Ascending aorta (tissue), 2 donors: ENCODE measurements at regions not wholly inside any gene's neighbourhood (a gene's known extent, or its start where the extent isn't known, plus 50 kb on each side); places are given as distances from the start of the nearest gene placed in this dataset.

Experiments
- DNase-seq, 2 donors: peaks; one replicate each; pipeline ENCODE4 v3.0.0-alpha.2; 2019; ENCODE audit warnings: low spot score in 2 of 2
- H3K27ac ChIP-seq, 2 donors: fragments of 200-600 bp; sonication (generic); one replicate each; pipeline ENCODE4 v1.5.1; 2016 to 2017; ENCODE audit warnings: mild to moderate bottlenecking in 1 of 2
- H3K27me3 ChIP-seq: fragments of 200-600 bp; sonication (generic); one replicate; pipeline ENCODE4 v1.5.1; 2017
- H3K36me3 ChIP-seq, 2 donors: fragments of 200-600 bp; sonication (generic); one replicate each; pipeline ENCODE4 v1.5.1; 2016
- H3K4me1 ChIP-seq, 2 donors: fragments of 200-600 bp; sonication (generic); one replicate each; pipeline ENCODE4 v1.5.1; 2016 to 2017; ENCODE audit warnings: mild to moderate bottlenecking in 1 of 2
- H3K4me3 ChIP-seq, 2 donors: fragments of 200-600 bp; sonication (generic); one replicate each; pipeline ENCODE4 v1.5.1; 2016 to 2017; ENCODE audit warnings: mild to moderate bottlenecking in 1 of 2
- H3K9me3 ChIP-seq, 2 donors: fragments of 200-600 bp; sonication (generic); one replicate each; pipeline ENCODE4 v1.5.1; 2016
- CTCF ChIP-seq, 3 experiments: fragments of 200-600 bp in 2 of 3; fragments of 450-650 bp in 1 of 3; sonication (generic) in 2 of 3; IDR thresholded peaks; one replicate each; pipeline ENCODE4 v1.5.1; 2016 to 2019; ENCODE audit warnings: antibody characterized with exemption in 3 of 3, mild to moderate bottlenecking in 1 of 3, moderate library complexity in 1 of 3
- intact Hi-C: fragments of 100-400 bp; cut with DNase I; formaldehyde crosslinking; loops from one replicate; pipeline ENCODE4 v1.15.1; 2023

GRCh38 chr5:13325765-13326164, 618.7 kb downstream of the DNAH5 start:
- H3K27me3 ChIP-seq: no peaks in the 10 kb centered on the region
- DNase-seq: no peak
- no peaks in the 10 kb centered on the region for H3K4me1 ChIP-seq
- no peak overlapping the region for H3K4me3 ChIP-seq
- TF ChIP-seq CTCF (IDR thresholded peaks at IDR 0.05): no peak
- no peak overlapping the region for H3K27ac ChIP-seq
- H3K9me3 ChIP-seq: no peaks in the 10 kb centered on the region
- no peaks in the 10 kb centered on the region for H3K36me3 ChIP-seq
- intact Hi-C loops: no loop called here

GRCh38 chr5:13322769-13323168, 621.7 kb downstream of the DNAH5 start:
- TF ChIP-seq CTCF (IDR thresholded peaks at IDR 0.05): no peak
- Histone ChIP-seq H3K4me3 (no peak overlapping the region), H3K27me3 (no peaks in the 10 kb centered on the region), H3K4me1 (no peaks in the 10 kb centered on the region), H3K9me3 (no peaks in the 10 kb centered on the region), H3K27ac (no peak overlapping the region), H3K36me3 (no peaks in the 10 kb centered on the region)
- no peak for DNase-seq
- intact Hi-C loops: no loop called here

GRCh38 chr5:13317654-13318053, 626.8 kb downstream of the DNAH5 start:
- H3K9me3 ChIP-seq: no peaks in the 10 kb centered on the region
- intact Hi-C loops: no loop called here
- DNase-seq: no peak
- no peaks in the 10 kb centered on the region for H3K36me3 ChIP-seq
- no peak for TF ChIP-seq CTCF (IDR thresholded peaks at IDR 0.05)
- H3K27me3 ChIP-seq: no peaks in the 10 kb centered on the region
- H3K27ac ChIP-seq: no peak overlapping the region
- no peaks in the 10 kb centered on the region for H3K4me1 ChIP-seq
- no peak overlapping the region for H3K4me3 ChIP-seq

GRCh38 chr5:13316176-13316575, 628.3 kb downstream of the DNAH5 start:
- H3K4me3 ChIP-seq: no peak overlapping the region
- H3K4me1 ChIP-seq: no peaks in the 10 kb centered on the region
- no peaks in the 10 kb centered on the region for H3K36me3 ChIP-seq
- H3K27ac ChIP-seq: no peak overlapping the region
- no peaks in the 10 kb centered on the region for H3K9me3 ChIP-seq
- H3K27me3 ChIP-seq: no peaks in the 10 kb centered on the region
- TF ChIP-seq CTCF (IDR thresholded peaks at IDR 0.05): no peak
- intact Hi-C loops: no loop called here
- DNase-seq: no peak

- intact Hi-C loops: no loop called here
- no peaks in the 10 kb centered on the region for H3K27me3 ChIP-seq
- no peaks in the 10 kb centered on the region for H3K36me3 ChIP-seq
- DNase-seq: no peak
- no peak overlapping the region for H3K4me3 ChIP-seq
- TF ChIP-seq CTCF (IDR thresholded peaks at IDR 0.05): no peak
- H3K4me1 ChIP-seq: no peaks in the 10 kb centered on the region
- no peak overlapping the region for H3K27ac ChIP-seq
- no peaks in the 10 kb centered on the region for H3K9me3 ChIP-seq
These were observed 637.0 kb downstream of the DNAH5 start for GRCh38 chr5:13307480-13307879.

- Histone ChIP-seq H3K4me1 (no peaks in the 10 kb centered on the region), H3K9me3 (no peaks in the 10 kb centered on the region), H3K36me3 (no peaks in the 10 kb centered on the region), H3K27ac (no peak overlapping the region), H3K27me3 (no peaks in the 10 kb centered on the region), H3K4me3 (no peak overlapping the region)
- no peak for TF ChIP-seq CTCF (IDR thresholded peaks at IDR 0.05)
- intact Hi-C loops: no loop called here
- DNase-seq: no peak
These were observed 641.0 kb downstream of the DNAH5 start for GRCh38 chr5:13303445-13303844.
